DND-41 (cell line): ENCODE measurements at regions not wholly inside any gene's neighbourhood (a gene's known extent, or its start where the extent isn't known, plus 50 kb on each side); places are given as distances from the start of the nearest gene placed in this dataset.

Source experiments
- ATAC-seq: fragments of 200-7000 bp; cut with Tn5 transposase; 3 replicates; pipeline ENCODE4 v1.9.1; 2021; ENCODE audit warnings: low read depth; ENCODE audit not compliant: insufficient read depth
- DNase-seq: peaks from one replicate; pipeline ENCODE4 v3.0.0-alpha.2; 2020
- H2AFZ ChIP-seq: 2 replicates; pipeline ENCODE4 v1.6.0; 2012; ENCODE audit warnings: low read depth, low read length
- H3K27ac ChIP-seq: 2 replicates; pipeline ENCODE4 v1.5.1; 2012; ENCODE audit warnings: low read length, inconsistent platforms
- H3K27me3 ChIP-seq: fragments of 200-600 bp; sonication (generic); 2 replicates; pipeline ENCODE4 v1.6.0; 2012; ENCODE audit warnings: low read length, mild to moderate bottlenecking, inconsistent platforms; ENCODE audit not compliant: insufficient read depth, poor library complexity
- H3K36me3 ChIP-seq: 2 replicates; pipeline ENCODE4 v1.5.1; 2012; ENCODE audit warnings: low read length, inconsistent platforms; ENCODE audit not compliant: insufficient read depth
- H3K4me1 ChIP-seq: 2 replicates; pipeline ENCODE4 v1.5.1; 2012; ENCODE audit warnings: mild to moderate bottlenecking, low read length; ENCODE audit not compliant: insufficient read depth
- H3K4me2 ChIP-seq: 2 replicates; pipeline ENCODE4 v1.6.0; 2012; ENCODE audit warnings: mild to moderate bottlenecking, moderate library complexity, low read length, inconsistent platforms; ENCODE audit not compliant: insufficient read depth
- H3K4me3 ChIP-seq, 2 experiments: fragments of 200-600 bp in 1 of 2; shearing (Covaris generic) in 1 of 2; 2 replicates each; pipeline ENCODE4 v1.5.1; 2012 to 2016; ENCODE audit warnings: inconsistent platforms in 2 of 2, low read length in 2 of 2, mild to moderate bottlenecking in 2 of 2, low read depth in 1 of 2, moderate library complexity in 1 of 2
- H3K79me2 ChIP-seq: 2 replicates; pipeline ENCODE4 v1.6.0; 2012; ENCODE audit warnings: low read length, inconsistent platforms; ENCODE audit not compliant: insufficient read depth
- H3K9ac ChIP-seq: 2 replicates; pipeline ENCODE4 v1.6.0; 2012; ENCODE audit warnings: low read depth, mild to moderate bottlenecking, inconsistent platforms, low read length, moderate library complexity
- H3K9me3 ChIP-seq: 2 replicates; pipeline ENCODE4 v1.5.1; 2012; ENCODE audit warnings: low read length, moderate library complexity, mild to moderate bottlenecking, inconsistent platforms; ENCODE audit not compliant: insufficient read depth, severe bottlenecking
- H4K20me1 ChIP-seq: 2 replicates; pipeline ENCODE4 v1.6.0; 2012; ENCODE audit warnings: low read length; ENCODE audit not compliant: insufficient read depth
- EZH2 ChIP-seq: IDR thresholded peaks from 3 replicates; pipeline ENCODE4 v1.6.1; 2012; ENCODE audit warnings: borderline replicate concordance, low read depth, mild to moderate bottlenecking, moderate library complexity, low read length, inconsistent platforms; ENCODE audit not compliant: severe bottlenecking
- TF ChIP-seq, protein P1 (sequence below): IDR thresholded peaks from 2 replicates; pipeline ENCODE4 v1.5.1; 2012; ENCODE audit warnings: borderline replicate concordance, low read length, moderate library complexity, mild to moderate bottlenecking; ENCODE audit not compliant: poor library complexity, severe bottlenecking; ENCODE audit errors: extremely low read depth

DNA sequence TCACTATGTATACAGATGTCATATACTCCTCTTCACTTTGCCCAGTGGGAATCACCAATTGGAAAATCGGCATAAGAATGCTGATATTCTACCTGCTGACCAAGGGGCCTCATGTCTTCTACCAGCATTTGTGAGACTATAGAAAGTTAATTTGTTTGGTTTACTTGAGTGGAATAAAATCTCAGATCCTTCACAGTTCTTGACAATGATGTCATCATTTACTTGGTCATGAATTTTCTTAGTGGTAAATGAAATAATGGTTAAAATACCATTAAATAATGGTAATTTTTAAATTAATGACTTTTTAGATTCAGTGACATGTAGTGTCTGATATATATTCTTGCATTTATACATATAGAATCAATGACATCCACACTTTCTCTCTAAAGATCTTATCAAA, 1052.6 kb downstream of the ADGRL3 start:
- H3K79me2 ChIP-seq, result no peaks in the 10 kb centered on the region
- H3K9ac ChIP-seq, result no peak overlapping the region
- no peak overlapping the region for H2AFZ ChIP-seq
- no peak overlapping the region for H3K4me2 ChIP-seq
- no peaks in the 10 kb centered on the region for H3K4me1 ChIP-seq
- no peak for ATAC-seq
- H3K4me3 ChIP-seq, result no peak overlapping the region
- H4K20me1 ChIP-seq, result no peaks in the 10 kb centered on the region
- TF ChIP-seq, protein P1, sequence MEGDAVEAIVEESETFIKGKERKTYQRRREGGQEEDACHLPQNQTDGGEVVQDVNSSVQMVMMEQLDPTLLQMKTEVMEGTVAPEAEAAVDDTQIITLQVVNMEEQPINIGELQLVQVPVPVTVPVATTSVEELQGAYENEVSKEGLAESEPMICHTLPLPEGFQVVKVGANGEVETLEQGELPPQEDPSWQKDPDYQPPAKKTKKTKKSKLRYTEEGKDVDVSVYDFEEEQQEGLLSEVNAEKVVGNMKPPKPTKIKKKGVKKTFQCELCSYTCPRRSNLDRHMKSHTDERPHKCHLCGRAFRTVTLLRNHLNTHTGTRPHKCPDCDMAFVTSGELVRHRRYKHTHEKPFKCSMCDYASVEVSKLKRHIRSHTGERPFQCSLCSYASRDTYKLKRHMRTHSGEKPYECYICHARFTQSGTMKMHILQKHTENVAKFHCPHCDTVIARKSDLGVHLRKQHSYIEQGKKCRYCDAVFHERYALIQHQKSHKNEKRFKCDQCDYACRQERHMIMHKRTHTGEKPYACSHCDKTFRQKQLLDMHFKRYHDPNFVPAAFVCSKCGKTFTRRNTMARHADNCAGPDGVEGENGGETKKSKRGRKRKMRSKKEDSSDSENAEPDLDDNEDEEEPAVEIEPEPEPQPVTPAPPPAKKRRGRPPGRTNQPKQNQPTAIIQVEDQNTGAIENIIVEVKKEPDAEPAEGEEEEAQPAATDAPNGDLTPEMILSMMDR, result no peak
- TF ChIP-seq EZH2, result no peak
- H3K27ac ChIP-seq, result no peak overlapping the region
- H3K36me3 ChIP-seq, result no peaks in the 10 kb centered on the region
- DNase-seq, result no peak
- no peaks in the 10 kb centered on the region for H3K27me3 ChIP-seq
- H3K9me3 ChIP-seq, result no peaks in the 10 kb centered on the region

DNA sequence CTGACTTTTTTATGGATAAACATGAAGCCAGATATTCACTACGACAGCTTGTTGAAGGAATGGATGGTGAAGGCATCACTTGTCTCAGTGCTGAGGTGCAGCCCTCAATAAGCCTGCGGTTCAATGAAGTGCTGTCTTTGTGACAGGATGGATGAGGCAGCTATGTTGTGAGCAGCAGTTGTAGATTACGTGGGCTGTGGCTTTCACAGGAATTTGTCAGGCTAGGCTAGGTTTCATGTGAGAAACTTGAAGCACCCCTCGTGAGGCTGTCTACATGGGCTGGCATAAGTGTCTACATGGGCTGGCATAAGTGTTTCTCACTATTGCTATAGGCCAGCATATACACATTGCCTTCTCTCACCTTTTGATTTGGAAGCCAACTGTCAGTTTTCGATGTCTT, 1050.0 kb downstream of the ADGRL3 start:
- no peak for TF ChIP-seq EZH2
- H3K27ac ChIP-seq, result no peak overlapping the region
- ATAC-seq, result no peak

DNA sequence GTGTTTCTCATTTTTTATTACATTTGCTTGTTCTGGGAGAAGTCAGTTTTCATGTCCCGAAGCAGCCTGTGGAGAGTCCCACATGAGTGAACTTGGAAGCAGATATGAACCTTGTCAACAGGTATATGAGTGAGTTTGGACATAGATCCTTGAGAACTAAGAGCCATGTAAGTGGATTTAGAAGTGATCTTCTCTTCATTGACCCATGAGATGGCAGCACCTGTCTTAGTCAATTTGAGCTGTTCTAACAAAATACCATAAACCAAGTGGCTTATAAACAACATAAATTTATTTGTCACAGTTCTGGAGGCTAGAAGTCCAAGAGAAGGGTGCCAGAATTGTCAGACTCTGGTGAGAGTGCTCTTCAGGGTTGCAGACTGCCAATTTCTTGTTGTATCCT, 1043.8 kb downstream of the ADGRL3 start:
- no peak overlapping the region for H2AFZ ChIP-seq
- H3K27me3 ChIP-seq, result no peaks in the 10 kb centered on the region
- H3K4me3 ChIP-seq, result no peak overlapping the region
- DNase-seq (no peak), ATAC-seq (no peak)
- H3K9me3 ChIP-seq, result no peaks in the 10 kb centered on the region
- no peak overlapping the region for H3K9ac ChIP-seq
- H3K27ac ChIP-seq, result no peak overlapping the region
- H3K79me2 ChIP-seq, result no peaks in the 10 kb centered on the region
- TF ChIP-seq EZH2, result no peak
- TF ChIP-seq, protein P1, result no peak
- H3K4me2 ChIP-seq, result no peak overlapping the region
- no peaks in the 10 kb centered on the region for H3K4me1 ChIP-seq
- no peaks in the 10 kb centered on the region for H4K20me1 ChIP-seq
- no peaks in the 10 kb centered on the region for H3K36me3 ChIP-seq

More for the DNA sequence above, 1050.0 kb downstream of the ADGRL3 start:
- Histone ChIP-seq H2AFZ (no peak overlapping the region), H3K4me1 (no peaks in the 10 kb centered on the region), H3K79me2 (no peaks in the 10 kb centered on the region), H4K20me1 (no peaks in the 10 kb centered on the region), H3K4me2 (no peak overlapping the region), H3K4me3 (no peak overlapping the region), H3K9ac (no peak overlapping the region), H3K27me3 (no peaks in the 10 kb centered on the region), H3K36me3 (no peaks in the 10 kb centered on the region), H3K9me3 (no peaks in the 10 kb centered on the region)
- no peak for DNase-seq

DNA sequence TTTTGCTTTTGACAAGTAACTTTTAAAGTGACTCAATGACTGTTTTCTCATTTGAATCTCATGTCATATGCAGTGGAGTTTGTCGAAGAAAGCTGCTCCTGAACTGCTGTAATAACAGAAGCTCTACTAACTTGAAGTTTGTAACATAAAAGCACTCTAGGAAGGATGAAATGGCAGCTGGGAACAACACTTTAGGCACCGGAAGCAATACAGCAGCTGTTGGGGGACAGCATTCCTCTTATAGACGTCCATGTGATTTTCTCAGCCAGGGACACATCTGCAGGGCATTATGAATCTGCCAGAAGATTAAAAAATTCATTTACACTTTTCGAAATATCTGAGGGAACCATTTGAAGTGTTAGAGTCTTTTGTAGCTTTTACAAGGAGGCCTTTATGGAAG, 1035.8 kb downstream of the ADGRL3 start:
- Histone ChIP-seq H3K79me2 (no peaks in the 10 kb centered on the region), H4K20me1 (no peaks in the 10 kb centered on the region), H3K27ac (no peak overlapping the region), H3K27me3 (no peaks in the 10 kb centered on the region), H3K4me3 (no peak overlapping the region), H2AFZ (no peak overlapping the region), H3K9me3 (no peaks in the 10 kb centered on the region), H3K4me1 (no peaks in the 10 kb centered on the region), H3K9ac (no peak overlapping the region), H3K36me3 (no peaks in the 10 kb centered on the region), H3K4me2 (no peak overlapping the region)
- no peak for DNase-seq
- no peak for TF ChIP-seq EZH2
- TF ChIP-seq, protein P1, result no peak
- no peak for ATAC-seq
